GM12874 (cell line): ENCODE measurements at regions not wholly inside any gene's neighbourhood (a gene's known extent, or its start where the extent isn't known, plus 50 kb on each side); places are given as distances from the start of the nearest gene placed in this dataset.

Experiments
- CTCF ChIP-seq: IDR thresholded peaks from 2 replicates; pipeline ENCODE4 v1.5.1; 2011; ENCODE audit warnings: low read depth, mild to moderate bottlenecking, control low read depth, low read length, moderate library complexity; ENCODE audit not compliant: insufficient read depth

- TF ChIP-seq CTCF = no peak
Observed at GRCh38 chr4:14650127-14650526, 352.2 kb upstream of the CPEB2 start.

DNA sequence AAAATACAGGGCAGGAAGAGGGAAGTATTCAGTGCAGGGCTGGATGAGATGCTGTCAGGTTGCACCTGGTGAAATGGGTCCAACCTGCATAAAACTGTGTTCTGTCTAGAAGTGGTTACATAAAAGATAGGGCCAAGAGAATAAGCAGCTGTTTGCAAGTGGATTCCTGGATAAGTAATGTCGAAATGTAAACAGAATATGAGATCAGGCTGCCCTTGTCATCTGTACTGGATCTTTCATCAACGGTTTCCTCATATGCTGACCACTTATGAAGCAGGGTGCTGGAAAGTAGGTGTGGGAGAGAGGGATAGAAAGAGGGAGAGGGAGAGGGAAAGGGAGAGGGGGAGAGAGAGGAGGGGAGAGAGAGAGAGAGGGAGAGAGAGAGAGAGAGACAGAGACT, 349.8 kb upstream of the CPEB2 start:
- TF ChIP-seq CTCF = no peak

- no peak for TF ChIP-seq CTCF
Observed at GRCh38 chr4:14653338-14653737, 348.9 kb upstream of the CPEB2 start.

DNA sequence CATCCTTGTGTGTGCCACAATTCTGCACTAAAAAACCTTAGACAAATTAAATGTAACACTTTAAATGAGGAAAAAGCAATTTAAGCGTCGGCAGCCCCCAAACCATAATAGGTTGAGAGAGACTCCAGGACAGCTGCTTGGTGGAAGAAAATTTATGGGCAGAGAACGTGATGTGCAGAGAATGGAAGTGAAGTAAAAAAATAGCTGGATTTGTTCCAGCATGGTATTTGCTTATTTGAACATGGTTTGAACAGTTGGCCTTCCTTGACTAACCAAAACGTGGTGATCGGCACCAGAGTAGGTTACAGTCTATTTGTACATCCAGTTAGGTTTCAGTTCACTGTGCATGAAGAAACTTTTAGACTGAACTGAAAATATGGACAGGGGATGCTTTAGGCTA, 343.0 kb upstream of the CPEB2 start:
- no peak for TF ChIP-seq CTCF

GRCh38 chr4:14667624-14668151, 334.6 kb upstream of the CPEB2 start:
- no peak for TF ChIP-seq CTCF

GRCh38 chr4:14668296-14668695, 334.0 kb upstream of the CPEB2 start:
- no peak for TF ChIP-seq CTCF

GRCh38 chr4:14669371-14669770, 332.9 kb upstream of the CPEB2 start:
- TF ChIP-seq CTCF = no peak
